ENCODE measurements at regions not wholly inside any gene's neighbourhood (a gene's known extent, or its start where the extent isn't known, plus 50 kb on each side); places are given as distances from the start of the nearest gene placed in this dataset.
"Not testable (repeated sequence)": the region's sequence is repeated elsewhere in the genome, so short reads cannot be mapped to it uniquely, and the experiment has no call there.

DNA sequence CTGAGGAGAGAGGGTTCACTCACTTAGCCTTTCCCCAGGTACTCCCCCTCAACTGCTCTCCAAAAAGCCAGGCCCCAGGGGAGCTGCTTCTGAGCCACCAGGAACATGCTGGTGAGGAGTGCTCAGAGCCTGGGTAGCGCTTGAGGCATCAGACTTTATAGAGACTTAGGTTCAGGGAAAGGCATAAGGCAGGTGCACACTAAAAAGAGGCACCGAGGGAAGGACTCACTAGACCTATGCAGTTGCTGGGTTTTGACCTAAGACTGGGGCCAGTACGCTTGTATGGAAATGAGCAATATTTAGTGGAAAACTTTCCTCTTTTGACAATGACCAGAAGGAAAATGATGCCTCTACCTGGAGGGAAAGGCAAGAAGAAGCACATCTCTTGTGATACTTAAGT lies 589.1 kb downstream of the RPIA start:
- H3K9me2 ChIP-seq (replicated peaks; ENCODE audit: control insufficient read depth, low read length); H3K4me1 ChIP-seq (ENCODE audit: control insufficient read depth, low read length); H3K27me3 ChIP-seq (ENCODE audit: control insufficient read depth, low read length); H3F3A ChIP-seq (ENCODE audit: control insufficient read depth, insufficient read depth); H3K79me2 ChIP-seq (ENCODE audit: control insufficient read depth, low read length); H3K9me3 ChIP-seq (ENCODE audit: control insufficient read depth, insufficient read depth, low read length); H3K36me3 ChIP-seq (ENCODE audit: control insufficient read depth, low read length); H3K27ac ChIP-seq (ENCODE audit: low read depth, low read length); H3K4me3 ChIP-seq (ENCODE audit: low read length); H4K20me1 ChIP-seq (ENCODE audit: control insufficient read depth, insufficient read depth, low read depth, low read length); H3K4me2 ChIP-seq (ENCODE audit: low read length): not testable (repeated sequence)

- H4K20me1 ChIP-seq (ENCODE audit: control insufficient read depth, insufficient read depth, low read depth, low read length); H3K4me1 ChIP-seq (ENCODE audit: control insufficient read depth, low read length); H3K79me2 ChIP-seq (ENCODE audit: control insufficient read depth, low read length); H3K4me2 ChIP-seq (ENCODE audit: low read length); H3K27me3 ChIP-seq (ENCODE audit: control insufficient read depth, low read length); H3K4me3 ChIP-seq (ENCODE audit: low read length); H3K9me2 ChIP-seq (replicated peaks; ENCODE audit: control insufficient read depth, low read length); H3K27ac ChIP-seq (ENCODE audit: low read depth, low read length); H3K9me3 ChIP-seq (ENCODE audit: control insufficient read depth, insufficient read depth, low read length); H3F3A ChIP-seq (ENCODE audit: control insufficient read depth, insufficient read depth); H3K36me3 ChIP-seq (ENCODE audit: control insufficient read depth, low read length): not testable (repeated sequence)
Observed at GRCh38 chr2:89286448-89287080, 595.1 kb downstream of the RPIA start.

GRCh38 chr2:89287084-89287483 lies 595.6 kb downstream of the RPIA start:
- not testable (repeated sequence) for H3F3A ChIP-seq (ENCODE audit: control insufficient read depth, insufficient read depth); H3K79me2 ChIP-seq (ENCODE audit: control insufficient read depth, low read length); H4K20me1 ChIP-seq (ENCODE audit: control insufficient read depth, insufficient read depth, low read depth, low read length); H3K4me3 ChIP-seq (ENCODE audit: low read length); H3K9me3 ChIP-seq (ENCODE audit: control insufficient read depth, insufficient read depth, low read length); H3K4me2 ChIP-seq (ENCODE audit: low read length); H3K27ac ChIP-seq (ENCODE audit: low read depth, low read length); H3K36me3 ChIP-seq (ENCODE audit: control insufficient read depth, low read length); H3K9me2 ChIP-seq (replicated peaks; ENCODE audit: control insufficient read depth, low read length); H3K27me3 ChIP-seq (ENCODE audit: control insufficient read depth, low read length); H3K4me1 ChIP-seq (ENCODE audit: control insufficient read depth, low read length)

DNA sequence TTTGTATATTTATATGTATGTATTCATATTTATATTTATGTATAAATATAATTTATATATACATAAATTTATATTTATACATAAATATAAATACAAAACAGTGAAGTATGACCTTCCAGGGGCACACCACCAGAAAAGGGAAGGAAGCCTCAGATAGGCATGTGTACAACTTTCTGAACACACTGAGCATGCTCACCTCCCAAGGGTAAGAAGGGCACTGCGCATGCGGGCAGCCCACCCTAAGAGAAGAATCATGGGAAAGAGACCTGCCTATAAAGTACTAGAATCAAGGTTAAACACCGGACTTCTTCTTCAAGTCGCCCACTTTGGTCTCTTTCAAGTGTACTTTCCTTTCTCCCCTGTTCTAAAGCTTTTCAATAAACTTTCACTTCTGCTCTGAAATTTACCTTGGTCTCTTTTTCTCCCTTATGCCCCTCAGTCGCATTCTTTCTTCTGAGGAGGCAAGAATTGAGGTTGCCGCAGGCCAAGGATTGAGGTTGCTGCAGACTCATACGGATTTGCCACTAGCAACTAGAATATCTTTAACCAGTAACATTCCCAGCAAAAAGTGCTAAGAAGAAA lies 600.3 kb downstream of the RPIA start:
- H3K36me3 ChIP-seq (ENCODE audit: control insufficient read depth, low read length); H3F3A ChIP-seq (ENCODE audit: control insufficient read depth, insufficient read depth); H3K4me1 ChIP-seq (ENCODE audit: control insufficient read depth, low read length); H3K4me3 ChIP-seq (ENCODE audit: low read length); H3K4me2 ChIP-seq (ENCODE audit: low read length); H3K9me3 ChIP-seq (ENCODE audit: control insufficient read depth, insufficient read depth, low read length); H4K20me1 ChIP-seq (ENCODE audit: control insufficient read depth, insufficient read depth, low read depth, low read length); H3K79me2 ChIP-seq (ENCODE audit: control insufficient read depth, low read length); H3K9me2 ChIP-seq (replicated peaks; ENCODE audit: control insufficient read depth, low read length); H3K27ac ChIP-seq (ENCODE audit: low read depth, low read length); H3K27me3 ChIP-seq (ENCODE audit: control insufficient read depth, low read length): not testable (repeated sequence)

DNA sequence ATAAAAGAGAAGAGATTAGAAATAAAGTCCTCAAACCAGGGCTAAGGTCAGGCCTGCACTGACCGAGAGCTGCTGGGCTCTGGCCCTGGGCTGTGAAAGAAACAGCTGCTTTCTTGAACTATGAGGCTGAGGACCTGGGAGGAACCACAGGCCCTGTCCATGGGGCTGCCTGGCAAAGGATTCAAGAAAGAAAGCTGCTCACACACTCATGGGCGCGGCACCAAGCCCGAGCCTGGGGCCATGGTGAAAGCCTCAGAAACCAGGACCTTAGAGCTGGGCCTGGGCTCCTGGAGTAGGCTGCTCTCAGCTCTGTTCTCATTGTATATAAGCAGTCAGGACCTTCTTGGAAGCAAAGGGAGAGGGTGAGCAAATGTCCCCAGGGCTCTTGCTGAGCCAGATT lies 601.9 kb downstream of the RPIA start:
- H3K79me2 ChIP-seq (ENCODE audit: control insufficient read depth, low read length); H3K4me1 ChIP-seq (ENCODE audit: control insufficient read depth, low read length); H3K36me3 ChIP-seq (ENCODE audit: control insufficient read depth, low read length); H3K4me2 ChIP-seq (ENCODE audit: low read length); H3K9me2 ChIP-seq (replicated peaks; ENCODE audit: control insufficient read depth, low read length); H3F3A ChIP-seq (ENCODE audit: control insufficient read depth, insufficient read depth); H3K9me3 ChIP-seq (ENCODE audit: control insufficient read depth, insufficient read depth, low read length); H3K4me3 ChIP-seq (ENCODE audit: low read length); H4K20me1 ChIP-seq (ENCODE audit: control insufficient read depth, insufficient read depth, low read depth, low read length); H3K27ac ChIP-seq (ENCODE audit: low read depth, low read length); H3K27me3 ChIP-seq (ENCODE audit: control insufficient read depth, low read length): not testable (repeated sequence)

- H3K9me3 ChIP-seq (ENCODE audit: control insufficient read depth, insufficient read depth, low read length); H3K4me3 ChIP-seq (ENCODE audit: low read length); H3K4me2 ChIP-seq (ENCODE audit: low read length); H3K27me3 ChIP-seq (ENCODE audit: control insufficient read depth, low read length); H3K27ac ChIP-seq (ENCODE audit: low read depth, low read length); H3F3A ChIP-seq (ENCODE audit: control insufficient read depth, insufficient read depth); H3K4me1 ChIP-seq (ENCODE audit: control insufficient read depth, low read length); H3K36me3 ChIP-seq (ENCODE audit: control insufficient read depth, low read length); H3K79me2 ChIP-seq (ENCODE audit: control insufficient read depth, low read length); H4K20me1 ChIP-seq (ENCODE audit: control insufficient read depth, insufficient read depth, low read depth, low read length); H3K9me2 ChIP-seq (replicated peaks; ENCODE audit: control insufficient read depth, low read length): not testable (repeated sequence)
Observed at GRCh38 chr2:89294335-89294734, 602.9 kb downstream of the RPIA start.

DNA sequence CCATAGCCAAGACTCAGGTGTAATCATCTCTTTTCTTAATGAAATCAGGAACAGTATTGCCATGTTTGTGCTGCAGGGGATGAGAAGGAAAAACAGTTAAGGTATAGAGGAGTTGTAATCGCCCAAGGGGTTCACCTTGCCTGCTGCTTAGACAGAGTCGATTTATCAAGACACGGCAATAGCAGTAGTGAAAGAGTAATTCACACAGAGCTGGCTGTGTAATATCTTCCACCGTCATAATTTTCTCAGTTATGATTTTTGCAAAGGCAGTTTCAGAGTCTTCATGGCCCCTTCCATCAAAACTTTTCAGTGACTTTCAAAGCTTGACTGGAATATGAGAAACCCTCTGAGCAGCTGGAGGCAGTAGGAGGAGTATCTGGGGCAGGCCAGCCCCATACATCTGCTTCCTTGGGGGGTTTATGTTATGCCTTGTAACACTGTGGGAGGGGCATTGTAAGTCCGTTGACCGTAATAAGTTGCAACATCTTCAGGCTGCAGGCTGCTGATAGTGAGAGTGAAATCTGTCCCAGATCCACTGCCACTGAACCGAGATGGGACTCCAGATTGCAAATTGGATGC lies 605.4 kb downstream of the RPIA start:
- H3K27ac ChIP-seq (ENCODE audit: low read depth, low read length); H3K27me3 ChIP-seq (ENCODE audit: control insufficient read depth, low read length); H3K9me2 ChIP-seq (replicated peaks; ENCODE audit: control insufficient read depth, low read length); H3K4me3 ChIP-seq (ENCODE audit: low read length); H3K9me3 ChIP-seq (ENCODE audit: control insufficient read depth, insufficient read depth, low read length); H3K79me2 ChIP-seq (ENCODE audit: control insufficient read depth, low read length); H3K4me2 ChIP-seq (ENCODE audit: low read length); H4K20me1 ChIP-seq (ENCODE audit: control insufficient read depth, insufficient read depth, low read depth, low read length); H3F3A ChIP-seq (ENCODE audit: control insufficient read depth, insufficient read depth); H3K36me3 ChIP-seq (ENCODE audit: control insufficient read depth, low read length); H3K4me1 ChIP-seq (ENCODE audit: control insufficient read depth, low read length): not testable (repeated sequence)

- not testable (repeated sequence) for H4K20me1 ChIP-seq (ENCODE audit: control insufficient read depth, insufficient read depth, low read depth, low read length); H3K36me3 ChIP-seq (ENCODE audit: control insufficient read depth, low read length); H3K27ac ChIP-seq (ENCODE audit: low read depth, low read length); H3K27me3 ChIP-seq (ENCODE audit: control insufficient read depth, low read length); H3K4me2 ChIP-seq (ENCODE audit: low read length); H3F3A ChIP-seq (ENCODE audit: control insufficient read depth, insufficient read depth); H3K9me2 ChIP-seq (replicated peaks; ENCODE audit: control insufficient read depth, low read length); H3K4me1 ChIP-seq (ENCODE audit: control insufficient read depth, low read length); H3K9me3 ChIP-seq (ENCODE audit: control insufficient read depth, insufficient read depth, low read length); H3K4me3 ChIP-seq (ENCODE audit: low read length); H3K79me2 ChIP-seq (ENCODE audit: control insufficient read depth, low read length)
Observed at GRCh38 chr2:89299196-89299595, 607.7 kb downstream of the RPIA start.

All from DOHH2 (cell line).